Neural cell (in vitro differentiated cells): ENCODE measurements at regions not wholly inside any gene's neighbourhood (a gene's known extent, or its start where the extent isn't known, plus 50 kb on each side); places are given as distances from the start of the nearest gene placed in this dataset.

ENCODE experiments used
- H2AFZ ChIP-seq: fragments of 200-600, 300-800 bp; sonication (generic), shearing (Covaris generic); 2 replicates; pipeline ENCODE4 v1.6.0; 2014; ENCODE audit warnings: low read depth, mild to moderate bottlenecking, antibody characterized with exemption, low read length, moderate library complexity
- H3F3A ChIP-seq: fragments of 200-600 bp; shearing (Covaris generic); 2 replicates; pipeline ENCODE4 v1.6.1; 2016; ENCODE audit warnings: mild to moderate bottlenecking, moderate library complexity, mixed read lengths, antibody characterized with exemption, low read length; ENCODE audit not compliant: insufficient read depth, poor library complexity, severe bottlenecking
- H3K27ac ChIP-seq: fragments of 200-600, 300-800 bp; sonication (generic), shearing (Covaris generic); 2 replicates; pipeline ENCODE4 v1.5.1; 2014; ENCODE audit warnings: mild to moderate bottlenecking, low read length, moderate library complexity
- H3K27me3 ChIP-seq: fragments of 300-800, 200-600 bp; sonication (generic), shearing (Covaris generic); 2 replicates; pipeline ENCODE4 v1.6.0; 2014; ENCODE audit warnings: mild to moderate bottlenecking, low read depth, low read length, moderate library complexity; ENCODE audit not compliant: insufficient read depth
- H3K36me3 ChIP-seq: fragments of 300-800, 200-600 bp; sonication (generic), shearing (Covaris generic); 2 replicates; pipeline ENCODE4 v1.5.1; 2014; ENCODE audit warnings: mild to moderate bottlenecking, antibody characterized with exemption, low read length, moderate library complexity; ENCODE audit not compliant: insufficient read depth
- H3K4me2 ChIP-seq: fragments of 300-800, 200-600 bp; sonication (generic), shearing (Covaris generic); 2 replicates; pipeline ENCODE4 v1.6.0; 2014; ENCODE audit warnings: mild to moderate bottlenecking, low read length
- H3K4me3 ChIP-seq: fragments of 300-800, 200-600 bp; sonication (generic), shearing (Covaris generic); 2 replicates; pipeline ENCODE4 v1.5.1; 2014; ENCODE audit warnings: mild to moderate bottlenecking, low read length, moderate library complexity
- H3K79me2 ChIP-seq: fragments of 200-600 bp; shearing (Covaris generic); replicated peaks from 2 replicates; pipeline ENCODE4 v1.6.0; 2014; ENCODE audit warnings: mild to moderate bottlenecking, low read length, moderate library complexity; ENCODE audit not compliant: insufficient read depth
- H3K9ac ChIP-seq: fragments of 300-800, 200-600 bp; sonication (generic), shearing (Covaris generic); 2 replicates; pipeline ENCODE4 v1.6.1; 2016; ENCODE audit warnings: mild to moderate bottlenecking, low read length, mixed read lengths
- H3K9me2 ChIP-seq: fragments of 200-600 bp; shearing (Covaris generic); 2 replicates; pipeline ENCODE4 v1.6.1; 2016; ENCODE audit warnings: mild to moderate bottlenecking, low read length, mixed read lengths; ENCODE audit not compliant: insufficient read depth
- H3K9me3 ChIP-seq: fragments of 200-600, 300-800 bp; sonication (generic), shearing (Covaris generic); 2 replicates; pipeline ENCODE4 v1.6.1; 2016; ENCODE audit warnings: mild to moderate bottlenecking, mixed run types, low read length, moderate library complexity, mixed read lengths
- H4K20me1 ChIP-seq: fragments of 200-600 bp; shearing (Covaris generic); 2 replicates; pipeline ENCODE4 v1.6.1; 2016; ENCODE audit warnings: mild to moderate bottlenecking, mixed run types; ENCODE audit not compliant: insufficient read depth
- EP300 ChIP-seq: fragments of 450-650 bp; conservative IDR thresholded peaks from 2 replicates; pipeline ENCODE4 v1.6.1; 2014; ENCODE audit warnings: antibody characterized with exemption, mild to moderate bottlenecking, moderate library complexity; ENCODE audit not compliant: poor library complexity, severe bottlenecking
- EZH2 ChIP-seq: fragments of 200-600, 300-800 bp; shearing (Covaris generic), sonication (generic); IDR thresholded peaks from 2 replicates; pipeline ENCODE4 v1.6.1; 2014; ENCODE audit warnings: antibody characterized with exemption, low read length, borderline replicate concordance, mild to moderate bottlenecking; ENCODE audit not compliant: insufficient read depth, poor library complexity, severe bottlenecking
- MXI1 ChIP-seq: fragments of 450-650 bp; conservative IDR thresholded peaks from 2 replicates; pipeline ENCODE4 v1.6.1; 2014; ENCODE audit warnings: antibody characterized with exemption, mild to moderate bottlenecking; ENCODE audit not compliant: poor library complexity, severe bottlenecking
- POLR2AphosphoS5 ChIP-seq: IDR thresholded peaks from 2 replicates; pipeline ENCODE4 v1.6.1; 2012
- RAD21 ChIP-seq: fragments of 450-650 bp; conservative IDR thresholded peaks from 2 replicates; pipeline ENCODE4 v1.6.1; 2014; ENCODE audit warnings: antibody characterized with exemption, mild to moderate bottlenecking, moderate library complexity
- SMC3 ChIP-seq: fragments of 450-650 bp; conservative IDR thresholded peaks from 2 replicates; pipeline ENCODE4 v1.6.1; 2014; ENCODE audit warnings: antibody characterized with exemption, mild to moderate bottlenecking, moderate library complexity; ENCODE audit not compliant: poor library complexity
- TAF1 ChIP-seq: IDR thresholded peaks from 2 replicates; pipeline ENCODE4 v1.6.1; 2012; ENCODE audit warnings: low read depth
- TF ChIP-seq, protein P1 (sequence below): IDR thresholded peaks from 2 replicates; pipeline ENCODE4 v1.6.1; 2012; ENCODE audit warnings: borderline replicate concordance
- TF ChIP-seq, protein P2 (sequence below): fragments of 450-650 bp; IDR thresholded peaks from 2 replicates; pipeline ENCODE4 v1.5.1; 2014; ENCODE audit warnings: antibody characterized with exemption, mild to moderate bottlenecking, moderate library complexity; ENCODE audit not compliant: poor library complexity, severe bottlenecking

DNA sequence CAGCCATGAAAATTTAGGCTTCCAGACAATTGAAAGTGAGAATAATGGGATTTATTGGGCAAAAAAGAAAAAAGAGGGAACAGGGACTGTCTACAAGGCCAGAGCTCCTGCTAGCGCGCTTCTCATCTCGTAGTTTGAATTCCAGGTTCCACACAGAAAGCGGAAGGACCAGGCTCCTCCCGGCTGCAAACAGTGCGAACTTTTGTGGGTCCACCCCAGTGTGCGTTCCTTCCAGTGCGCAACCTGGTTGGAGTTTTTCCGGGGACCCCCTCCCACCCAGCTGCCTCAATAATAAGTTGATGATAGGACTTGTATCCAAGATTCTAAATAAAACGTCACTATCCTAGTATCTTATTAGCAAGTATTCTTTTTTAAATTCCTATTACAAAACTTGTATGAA, 467.7 kb upstream of the TUSC1 start:
- H3K4me3 ChIP-seq, result no peak overlapping the region
- H3K27ac ChIP-seq, result no peak overlapping the region
- H4K20me1 ChIP-seq, result no peaks in the 10 kb centered on the region
- no peaks in the 10 kb centered on the region for H3K79me2 ChIP-seq
- no peak overlapping the region for H2AFZ ChIP-seq
- no peaks in the 10 kb centered on the region for H3K27me3 ChIP-seq
- H3K9me3 ChIP-seq, result no peaks in the 10 kb centered on the region
- H3K9me2 ChIP-seq, result no peaks in the 10 kb centered on the region
- no peaks in the 10 kb centered on the region for H3K36me3 ChIP-seq
- no peak overlapping the region for H3K9ac ChIP-seq
- H3F3A ChIP-seq, result no peaks in the 10 kb centered on the region
- TF ChIP-seq POLR2AphosphoS5 (no peak), EP300 (no peak), MXI1 (no peak), EZH2 (no peak), TAF1 (no peak), RAD21 (no peak), SMC3 (no peak)
- TF ChIP-seq, protein P1, sequence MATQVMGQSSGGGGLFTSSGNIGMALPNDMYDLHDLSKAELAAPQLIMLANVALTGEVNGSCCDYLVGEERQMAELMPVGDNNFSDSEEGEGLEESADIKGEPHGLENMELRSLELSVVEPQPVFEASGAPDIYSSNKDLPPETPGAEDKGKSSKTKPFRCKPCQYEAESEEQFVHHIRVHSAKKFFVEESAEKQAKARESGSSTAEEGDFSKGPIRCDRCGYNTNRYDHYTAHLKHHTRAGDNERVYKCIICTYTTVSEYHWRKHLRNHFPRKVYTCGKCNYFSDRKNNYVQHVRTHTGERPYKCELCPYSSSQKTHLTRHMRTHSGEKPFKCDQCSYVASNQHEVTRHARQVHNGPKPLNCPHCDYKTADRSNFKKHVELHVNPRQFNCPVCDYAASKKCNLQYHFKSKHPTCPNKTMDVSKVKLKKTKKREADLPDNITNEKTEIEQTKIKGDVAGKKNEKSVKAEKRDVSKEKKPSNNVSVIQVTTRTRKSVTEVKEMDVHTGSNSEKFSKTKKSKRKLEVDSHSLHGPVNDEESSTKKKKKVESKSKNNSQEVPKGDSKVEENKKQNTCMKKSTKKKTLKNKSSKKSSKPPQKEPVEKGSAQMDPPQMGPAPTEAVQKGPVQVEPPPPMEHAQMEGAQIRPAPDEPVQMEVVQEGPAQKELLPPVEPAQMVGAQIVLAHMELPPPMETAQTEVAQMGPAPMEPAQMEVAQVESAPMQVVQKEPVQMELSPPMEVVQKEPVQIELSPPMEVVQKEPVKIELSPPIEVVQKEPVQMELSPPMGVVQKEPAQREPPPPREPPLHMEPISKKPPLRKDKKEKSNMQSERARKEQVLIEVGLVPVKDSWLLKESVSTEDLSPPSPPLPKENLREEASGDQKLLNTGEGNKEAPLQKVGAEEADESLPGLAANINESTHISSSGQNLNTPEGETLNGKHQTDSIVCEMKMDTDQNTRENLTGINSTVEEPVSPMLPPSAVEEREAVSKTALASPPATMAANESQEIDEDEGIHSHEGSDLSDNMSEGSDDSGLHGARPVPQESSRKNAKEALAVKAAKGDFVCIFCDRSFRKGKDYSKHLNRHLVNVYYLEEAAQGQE, result no peak
- TF ChIP-seq, protein P2, sequence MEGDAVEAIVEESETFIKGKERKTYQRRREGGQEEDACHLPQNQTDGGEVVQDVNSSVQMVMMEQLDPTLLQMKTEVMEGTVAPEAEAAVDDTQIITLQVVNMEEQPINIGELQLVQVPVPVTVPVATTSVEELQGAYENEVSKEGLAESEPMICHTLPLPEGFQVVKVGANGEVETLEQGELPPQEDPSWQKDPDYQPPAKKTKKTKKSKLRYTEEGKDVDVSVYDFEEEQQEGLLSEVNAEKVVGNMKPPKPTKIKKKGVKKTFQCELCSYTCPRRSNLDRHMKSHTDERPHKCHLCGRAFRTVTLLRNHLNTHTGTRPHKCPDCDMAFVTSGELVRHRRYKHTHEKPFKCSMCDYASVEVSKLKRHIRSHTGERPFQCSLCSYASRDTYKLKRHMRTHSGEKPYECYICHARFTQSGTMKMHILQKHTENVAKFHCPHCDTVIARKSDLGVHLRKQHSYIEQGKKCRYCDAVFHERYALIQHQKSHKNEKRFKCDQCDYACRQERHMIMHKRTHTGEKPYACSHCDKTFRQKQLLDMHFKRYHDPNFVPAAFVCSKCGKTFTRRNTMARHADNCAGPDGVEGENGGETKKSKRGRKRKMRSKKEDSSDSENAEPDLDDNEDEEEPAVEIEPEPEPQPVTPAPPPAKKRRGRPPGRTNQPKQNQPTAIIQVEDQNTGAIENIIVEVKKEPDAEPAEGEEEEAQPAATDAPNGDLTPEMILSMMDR, result no peak
- no peak overlapping the region for H3K4me2 ChIP-seq

DNA sequence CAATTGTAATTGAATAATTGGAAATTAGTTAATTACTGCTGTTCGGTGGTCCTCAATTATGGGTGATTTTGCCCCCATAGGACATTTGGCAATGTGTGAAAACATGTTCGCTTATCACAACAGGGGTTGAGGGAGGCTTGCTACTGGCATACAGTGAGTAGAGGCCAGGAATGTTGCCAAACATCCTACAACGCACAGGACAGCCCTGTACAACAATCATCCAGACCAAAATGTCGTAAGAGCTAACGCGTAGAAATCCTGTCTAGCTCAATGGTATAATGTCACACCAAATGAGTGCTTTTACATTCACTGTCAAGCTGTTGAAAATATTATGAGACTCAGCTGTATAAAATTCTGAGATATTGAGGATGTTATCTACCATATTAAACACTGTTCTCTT, 464.4 kb upstream of the TUSC1 start:
- Histone ChIP-seq H4K20me1 (no peaks in the 10 kb centered on the region), H3K27ac (no peak overlapping the region), H3K9me2 (no peaks in the 10 kb centered on the region), H3K9ac (no peak overlapping the region), H3F3A (no peaks in the 10 kb centered on the region), H3K4me2 (no peak overlapping the region), H3K27me3 (no peaks in the 10 kb centered on the region), H3K9me3 (no peaks in the 10 kb centered on the region), H2AFZ (no peak overlapping the region), H3K4me3 (no peak overlapping the region), H3K36me3 (no peaks in the 10 kb centered on the region), H3K79me2 (no peaks in the 10 kb centered on the region)
- TF ChIP-seq POLR2AphosphoS5, result peak; percentile 36
- no peak for TF ChIP-seq TAF1

DNA sequence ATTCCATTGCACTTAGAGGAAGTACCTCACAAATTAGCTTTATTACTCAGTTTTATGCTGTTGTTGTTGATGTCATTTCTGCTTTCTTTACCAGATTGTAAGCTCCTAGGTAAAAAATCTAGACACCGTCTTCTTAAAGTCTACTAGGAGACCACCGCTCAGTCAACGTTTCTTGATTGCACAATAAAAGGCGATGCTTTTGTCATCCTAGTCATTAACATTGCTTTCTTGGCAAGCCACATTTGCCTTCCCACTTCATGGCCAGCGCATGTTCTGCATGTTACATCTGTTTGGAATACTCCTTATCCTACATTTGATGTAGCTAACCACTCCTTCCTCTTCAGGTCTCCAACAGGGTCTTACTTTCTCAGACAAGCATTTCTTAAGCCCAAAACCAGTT, 464.0 kb upstream of the TUSC1 start:
- no peaks in the 10 kb centered on the region for H3K9me3 ChIP-seq

More for the DNA sequence above, 464.0 kb upstream of the TUSC1 start:
- Histone ChIP-seq H2AFZ (no peak overlapping the region), H3F3A (no peaks in the 10 kb centered on the region), H3K36me3 (no peaks in the 10 kb centered on the region), H4K20me1 (no peaks in the 10 kb centered on the region), H3K27ac (no peak overlapping the region), H3K4me3 (no peak overlapping the region), H3K4me2 (no peak overlapping the region), H3K9ac (no peak overlapping the region), H3K27me3 (no peaks in the 10 kb centered on the region), H3K79me2 (no peaks in the 10 kb centered on the region), H3K9me2 (no peaks in the 10 kb centered on the region)
- TF ChIP-seq MXI1 (no peak), SMC3 (no peak), EZH2 (no peak), POLR2AphosphoS5 (no peak), EP300 (no peak), TAF1 (no peak), RAD21 (no peak)
- TF ChIP-seq, protein P2, result no peak
- TF ChIP-seq, protein P1, result no peak
